ENCODE measurements at regions not wholly inside any gene's neighbourhood (a gene's known extent, or its start where the extent isn't known, plus 50 kb on each side); places are given as distances from the start of the nearest gene placed in this dataset.

- peaks cover 0 to 7% (median 2%) of the 10 kb centered on the region in 7 donors for H3K9me3 Mint-ChIP-seq
- no peaks in the 10 kb centered on the region for H3K27me3 ChIP-seq (ENCODE audit: control insufficient read depth in 2 of 2, insufficient read depth in 2 of 2, low read length in 2 of 2)
- peaks cover 27 to 35% of the 10 kb centered on the region in 2 donors for H3K4me1 ChIP-seq (ENCODE audit: control insufficient read depth in 1 of 2, insufficient read depth in 2 of 2, low read length in 2 of 2)
- H3K4me2 ChIP-seq (replicated peaks; ENCODE audit: extremely low read depth, low read length, poor library complexity, severe bottlenecking) = no peak overlapping the region
- peak overlapping the region in 6 of 7 donors; percentile 46 to 78 (median 69) for H3K27ac Mint-ChIP-seq
- no peaks in the 10 kb centered on the region for H3K79me2 ChIP-seq (ENCODE audit: insufficient read depth, low read length)
- H3K36me3 ChIP-seq (replicated peaks in 1 of 2; ENCODE audit: control insufficient read depth in 1 of 2, insufficient read depth in 2 of 2, low read length in 2 of 2) = no peaks in the 10 kb centered on the region
- H4K20me1 ChIP-seq (ENCODE audit: insufficient read depth, low read length) = no peaks in the 10 kb centered on the region
- H3K9ac ChIP-seq (ENCODE audit: insufficient read depth, low read length, poor library complexity, severe bottlenecking) = no peak overlapping the region
- no peak overlapping the region for H3K4me3 ChIP-seq (replicated peaks in 1 of 3; ENCODE audit: low read depth in 2 of 3, low read length in 3 of 3)
- intact Hi-C loops (cut with micrococcal nuclease) = no loop called here
- H3K9me3 ChIP-seq (replicated peaks in 1 of 2; ENCODE audit: control insufficient read depth in 1 of 2, insufficient read depth in 1 of 2, low read length in 2 of 2) = no peaks in the 10 kb centered on the region
- no peak for TF ChIP-seq CTCF (IDR thresholded peaks at IDR 0.05)
- peak overlapping the region; percentile 13 to 60 for H3K27ac ChIP-seq (ENCODE audit: low read depth in 1 of 2, low read length in 2 of 2)
- DNase-seq = no peak
- H3K4me1 Mint-ChIP-seq = peaks cover 47% of the 10 kb centered on the region
- H3K27me3 Mint-ChIP-seq (ENCODE audit: low read depth in 3 of 3) = peaks cover 0 to 1% (median 0%) of the 10 kb centered on the region in 3 donors
- H2AFZ ChIP-seq (ENCODE audit: insufficient read depth, low read depth, low read length, poor library complexity, severe bottlenecking) = peak overlapping the region; percentile 56
- H3K36me3 Mint-ChIP-seq = peaks cover 0 to 2% of the 10 kb centered on the region in 2 donors
- no peak overlapping the region for H3K4me3 Mint-ChIP-seq
These were observed 69.9 kb upstream of the HK2 start for GRCh38 chr2:74763962-74764428.

GRCh38 chr2:74764429-74765272 is 69.3 kb upstream of the HK2 start:
- DNase-seq = peak; percentile 39 to 78 (median 47)
- H3K4me2 ChIP-seq (replicated peaks; ENCODE audit: extremely low read depth, low read length, poor library complexity, severe bottlenecking) = peak overlapping the region; percentile 52
- no peaks in the 10 kb centered on the region for H3K79me2 ChIP-seq (ENCODE audit: insufficient read depth, low read length)
- peak overlapping the region; percentile 66 to 84 (median 76) for H3K27ac Mint-ChIP-seq
- WGBS (ENCODE audit: insufficient coverage) = 20% methylated on average over 1 of the region's 5 CpGs
- H3K9me3 Mint-ChIP-seq = peaks cover 0 to 7% (median 2%) of the 10 kb centered on the region in 7 donors
- H3K4me1 ChIP-seq (ENCODE audit: control insufficient read depth in 1 of 2, insufficient read depth in 2 of 2, low read length in 2 of 2) = peaks cover 27 to 35% of the 10 kb centered on the region in 2 donors
- H3K27me3 ChIP-seq (ENCODE audit: control insufficient read depth in 2 of 2, insufficient read depth in 2 of 2, low read length in 2 of 2) = no peaks in the 10 kb centered on the region
- H3K4me3 Mint-ChIP-seq = peak overlapping the region in 1 of 2 donors; percentile 73
- no peak for TF ChIP-seq CTCF (IDR thresholded peaks at IDR 0.05)
- peak overlapping the region; percentile 13 to 60 for H3K27ac ChIP-seq (ENCODE audit: low read depth in 1 of 2, low read length in 2 of 2)
- peak overlapping the region in 1 of 3 experiments; percentile 33 for H3K4me3 ChIP-seq (replicated peaks in 1 of 3; ENCODE audit: low read depth in 2 of 3, low read length in 3 of 3)
- no peaks in the 10 kb centered on the region for H3K9me3 ChIP-seq (replicated peaks in 1 of 2; ENCODE audit: control insufficient read depth in 1 of 2, insufficient read depth in 1 of 2, low read length in 2 of 2)
- H3K27me3 Mint-ChIP-seq (ENCODE audit: low read depth in 3 of 3) = peaks cover 0 to 1% (median 0%) of the 10 kb centered on the region in 3 donors
- no peaks in the 10 kb centered on the region for H4K20me1 ChIP-seq (ENCODE audit: insufficient read depth, low read length)
- H3K36me3 Mint-ChIP-seq = peaks cover 0 to 2% of the 10 kb centered on the region in 2 donors
- H2AFZ ChIP-seq (ENCODE audit: insufficient read depth, low read depth, low read length, poor library complexity, severe bottlenecking) = peak overlapping the region; percentile 56
- H3K9ac ChIP-seq (ENCODE audit: insufficient read depth, low read length, poor library complexity, severe bottlenecking) = no peak overlapping the region
- intact Hi-C loops (cut with micrococcal nuclease) = no loop called here
- no peaks in the 10 kb centered on the region for H3K36me3 ChIP-seq (replicated peaks in 1 of 2; ENCODE audit: control insufficient read depth in 1 of 2, insufficient read depth in 2 of 2, low read length in 2 of 2)
- peaks cover 47% of the 10 kb centered on the region for H3K4me1 Mint-ChIP-seq
